AG04450 (cell line): ENCODE measurements at regions not wholly inside any gene's neighbourhood (a gene's known extent, or its start where the extent isn't known, plus 50 kb on each side); places are given as distances from the start of the nearest gene placed in this dataset.

Experiments
- CTCF ChIA-PET: fragments of 300-600, 350-600 bp; formaldehyde crosslinking; extraction: SDS; loops from one replicate; lab custom pipeline; 2022; ENCODE audit warnings: antibody characterized with exemption, inconsistent platforms; lab: Charles Lee
- POLR2A ChIA-PET: fragments of 350-600 bp; formaldehyde crosslinking; extraction: SDS; loops from one replicate; lab custom pipeline; 2021; ENCODE audit warnings: antibody characterized with exemption, inconsistent platforms; lab: Yijun Ruan, JAX
- DNase-seq: peaks from one replicate; pipeline ENCODE4 v3.0.0-alpha.2; 2011; ENCODE audit warnings: low read depth, low spot score
- H3K27ac ChIP-seq: one replicate; pipeline ENCODE4 v1.5.1; 2012; ENCODE audit warnings: low read depth, low read length, control low read depth
- H3K27me3 ChIP-seq: one replicate; pipeline ENCODE4 v1.6.0; 2012; ENCODE audit warnings: low read length; ENCODE audit not compliant: control insufficient read depth, insufficient read depth
- H3K4me3 ChIP-seq: 2 replicates; pipeline ENCODE4 v1.5.1; 2011; ENCODE audit warnings: mild to moderate bottlenecking, low read depth, low read length, control low read depth
- H3K9me3 ChIP-seq: 2 replicates; pipeline ENCODE4 v1.5.1; 2012; ENCODE audit warnings: low read length; ENCODE audit not compliant: control insufficient read depth, insufficient read depth
- CTCF ChIP-seq: IDR thresholded peaks from 2 replicates; pipeline ENCODE4 v1.5.1; 2011; ENCODE audit warnings: low read depth, low read length, control low read depth, inconsistent platforms

- no peak overlapping the region for H3K4me3 ChIP-seq
- H3K9me3 ChIP-seq: no peaks in the 10 kb centered on the region
- no peak for DNase-seq
- TF ChIP-seq CTCF: no peak
- H3K27me3 ChIP-seq: no peaks in the 10 kb centered on the region
- no peak overlapping the region for H3K27ac ChIP-seq
- POLR2A ChIA-PET: no interaction called here
- CTCF ChIA-PET: no interaction called here
Measured at GRCh38 chr3:36147934-36148558, 232.3 kb upstream of the STAC start.

GRCh38 chr3:36149447-36149865, 230.8 kb upstream of the STAC start:
- no peaks in the 10 kb centered on the region for H3K27me3 ChIP-seq
- CTCF ChIA-PET: interaction anchor here (1.1 kb wide), 1 partner anchor 11 kb away, joined by 3 read pairs; no protein-coding TSS in a partner anchor
- H3K9me3 ChIP-seq: no peaks in the 10 kb centered on the region
- POLR2A ChIA-PET: no interaction called here
- TF ChIP-seq CTCF: no peak
- no peak overlapping the region for H3K4me3 ChIP-seq
- H3K27ac ChIP-seq: no peak overlapping the region
- no peak for DNase-seq

GRCh38 chr3:36155515-36155914, 224.8 kb upstream of the STAC start:
- DNase-seq: no peak
- H3K27ac ChIP-seq: no peak overlapping the region
- POLR2A ChIA-PET: no interaction called here
- no peak overlapping the region for H3K4me3 ChIP-seq
- H3K9me3 ChIP-seq: no peaks in the 10 kb centered on the region
- CTCF ChIA-PET: no interaction called here
- no peaks in the 10 kb centered on the region for H3K27me3 ChIP-seq
- TF ChIP-seq CTCF: no peak

GRCh38 chr3:36164400-36164799, 215.9 kb upstream of the STAC start:
- H3K9me3 ChIP-seq: peaks cover 4% of the 10 kb centered on the region; the same call in 1 of the 2 replicates
- no peak for DNase-seq
- H3K27me3 ChIP-seq: no peaks in the 10 kb centered on the region
- H3K4me3 ChIP-seq: no peak overlapping the region
- POLR2A ChIA-PET: no interaction called here
- H3K27ac ChIP-seq: no peak overlapping the region
- CTCF ChIA-PET: no interaction called here
- TF ChIP-seq CTCF: no peak

- ChIA-PET POLR2A (no interaction called here), CTCF (no interaction called here)
- DNase-seq: no peak
- peaks cover 4% of the 10 kb centered on the region; the same call in 1 of the 2 replicates for H3K9me3 ChIP-seq
- H3K27ac ChIP-seq: no peak overlapping the region
- no peak for TF ChIP-seq CTCF
- no peaks in the 10 kb centered on the region for H3K27me3 ChIP-seq
- H3K4me3 ChIP-seq: no peak overlapping the region
Measured at GRCh38 chr3:36165509-36166290, 214.6 kb upstream of the STAC start.
